GM23338 (cell line): ENCODE measurements at regions not wholly inside any gene's neighbourhood (a gene's known extent, or its start where the extent isn't known, plus 50 kb on each side); places are given as distances from the start of the nearest gene placed in this dataset.

Experiments
- ATAC-seq: fragments of 200-7000 bp; cut with Tn5 transposase; 3 replicates; pipeline ENCODE4 v1.9.1; 2020
- DNase-seq: peaks from one replicate; pipeline ENCODE4 v3.0.0-alpha.2; 2015; ENCODE audit warnings: low spot score
- H2AFZ ChIP-seq: fragments of 200-600 bp; sonication (generic); 2 replicates; pipeline ENCODE4 v1.8.0; 2016; ENCODE audit warnings: antibody characterized with exemption, mild to moderate bottlenecking, moderate library complexity
- H3F3A ChIP-seq: fragments of 200-600 bp; sonication (generic); replicated peaks from 2 replicates; pipeline ENCODE4 v1.8.0; 2017; ENCODE audit warnings: antibody characterized with exemption, mixed run types, low read depth
- H3K27ac ChIP-seq: fragments of 200-600 bp; sonication (generic); 2 replicates; pipeline ENCODE4 v1.6.1; 2016; ENCODE audit warnings: low read depth
- H3K27me3 ChIP-seq: fragments of 200-600 bp; sonication (generic); 2 replicates; pipeline ENCODE4 v1.8.0; 2016; ENCODE audit warnings: mild to moderate bottlenecking, mixed run types, moderate library complexity; ENCODE audit not compliant: insufficient read depth
- H3K36me3 ChIP-seq: fragments of 200-600 bp; sonication (generic); 2 replicates; pipeline ENCODE4 v1.8.0; 2016; ENCODE audit warnings: mild to moderate bottlenecking; ENCODE audit not compliant: insufficient read depth
- H3K4me1 ChIP-seq: fragments of 200-600 bp; sonication (generic); 2 replicates; pipeline ENCODE4 v1.8.0; 2016; ENCODE audit warnings: mild to moderate bottlenecking, moderate library complexity; ENCODE audit not compliant: insufficient read depth
- H3K4me2 ChIP-seq: fragments of 200-600 bp; sonication (generic); 2 replicates; pipeline ENCODE4 v1.7.1; 2017; ENCODE audit warnings: mixed run types
- H3K4me3 ChIP-seq: fragments of 200-600 bp; sonication (generic); 2 replicates; pipeline ENCODE4 v1.6.1; 2016; ENCODE audit warnings: mixed run types
- H3K79me2 ChIP-seq: fragments of 200-600 bp; sonication (generic); replicated peaks from 2 replicates; pipeline ENCODE4 v1.8.0; 2017; ENCODE audit warnings: mild to moderate bottlenecking; ENCODE audit not compliant: insufficient read depth
- H3K9me2 ChIP-seq: fragments of 200-600 bp; sonication (generic); 2 replicates; pipeline ENCODE4 v1.8.0; 2017; ENCODE audit not compliant: insufficient read depth
- H4K20me1 ChIP-seq: fragments of 200-600 bp; sonication (generic); replicated peaks from 2 replicates; pipeline ENCODE4 v1.8.0; 2017; ENCODE audit warnings: mild to moderate bottlenecking; ENCODE audit not compliant: insufficient read depth
- H3K27ac Mint-ChIP-seq: 2 replicates; pipeline ENCODE4 v1.8.0; 2020; ENCODE audit warnings: inconsistent platforms, mild to moderate bottlenecking, moderate library complexity, mixed read lengths
- H3K27me3 Mint-ChIP-seq: 3 replicates; pipeline ENCODE4 v1.8.0; 2022; ENCODE audit warnings: low read depth, mild to moderate bottlenecking, moderate library complexity, mixed read lengths, inconsistent platforms; ENCODE audit not compliant: insufficient read depth, poor library complexity
- H3K36me3 Mint-ChIP-seq: 3 replicates; pipeline ENCODE4 v1.8.0; 2021; ENCODE audit warnings: low read depth, mild to moderate bottlenecking, inconsistent platforms, moderate library complexity, mixed read lengths
- H3K4me1 Mint-ChIP-seq: 3 replicates; pipeline ENCODE4 v1.8.0; 2020; ENCODE audit warnings: mild to moderate bottlenecking, inconsistent platforms, mixed read lengths
- H3K4me3 Mint-ChIP-seq: 3 replicates; pipeline ENCODE4 v1.8.0; 2021; ENCODE audit warnings: moderate library complexity, mild to moderate bottlenecking, inconsistent platforms, mixed read lengths
- H3K9me3 Mint-ChIP-seq: 3 replicates; pipeline ENCODE4 v1.8.0; 2020; ENCODE audit warnings: moderate library complexity, mild to moderate bottlenecking, inconsistent platforms, mixed read lengths
- JUNB ChIP-seq: IDR thresholded peaks from one replicate; pipeline ENCODE4 v1.6.1; 2016; ENCODE audit warnings: antibody characterized with exemption; ENCODE audit not compliant: unreplicated experiment
- NANOG ChIP-seq: IDR thresholded peaks from 2 replicates; pipeline ENCODE4 v1.6.1; 2016; ENCODE audit warnings: antibody characterized with exemption, borderline replicate concordance
- STAT1 ChIP-seq: IDR thresholded peaks from one replicate; pipeline ENCODE4 v1.6.1; 2016; ENCODE audit warnings: antibody characterized with exemption; ENCODE audit not compliant: unreplicated experiment
- TF ChIP-seq, protein P1 (sequence below): fragments of 250-450 bp; sonication (Bioruptor Pico); IDR thresholded peaks from 2 replicates; pipeline ENCODE4 v1.5.0; 2020; ENCODE audit warnings: mild to moderate bottlenecking, moderate library complexity
- TF ChIP-seq, protein P2 (sequence below), 2 experiments: fragments of 200-600 bp in 1 of 2; sonication (generic) in 1 of 2; conservative IDR thresholded peaks; 2 replicates each; pipeline versions ENCODE4 v1.5.1 to v1.6.1; 2016 to 2017; ENCODE audit warnings: antibody characterized with exemption in 2 of 2, low read depth in 2 of 2, mild to moderate bottlenecking in 2 of 2, moderate library complexity in 1 of 2

- TF ChIP-seq, protein P1, sequence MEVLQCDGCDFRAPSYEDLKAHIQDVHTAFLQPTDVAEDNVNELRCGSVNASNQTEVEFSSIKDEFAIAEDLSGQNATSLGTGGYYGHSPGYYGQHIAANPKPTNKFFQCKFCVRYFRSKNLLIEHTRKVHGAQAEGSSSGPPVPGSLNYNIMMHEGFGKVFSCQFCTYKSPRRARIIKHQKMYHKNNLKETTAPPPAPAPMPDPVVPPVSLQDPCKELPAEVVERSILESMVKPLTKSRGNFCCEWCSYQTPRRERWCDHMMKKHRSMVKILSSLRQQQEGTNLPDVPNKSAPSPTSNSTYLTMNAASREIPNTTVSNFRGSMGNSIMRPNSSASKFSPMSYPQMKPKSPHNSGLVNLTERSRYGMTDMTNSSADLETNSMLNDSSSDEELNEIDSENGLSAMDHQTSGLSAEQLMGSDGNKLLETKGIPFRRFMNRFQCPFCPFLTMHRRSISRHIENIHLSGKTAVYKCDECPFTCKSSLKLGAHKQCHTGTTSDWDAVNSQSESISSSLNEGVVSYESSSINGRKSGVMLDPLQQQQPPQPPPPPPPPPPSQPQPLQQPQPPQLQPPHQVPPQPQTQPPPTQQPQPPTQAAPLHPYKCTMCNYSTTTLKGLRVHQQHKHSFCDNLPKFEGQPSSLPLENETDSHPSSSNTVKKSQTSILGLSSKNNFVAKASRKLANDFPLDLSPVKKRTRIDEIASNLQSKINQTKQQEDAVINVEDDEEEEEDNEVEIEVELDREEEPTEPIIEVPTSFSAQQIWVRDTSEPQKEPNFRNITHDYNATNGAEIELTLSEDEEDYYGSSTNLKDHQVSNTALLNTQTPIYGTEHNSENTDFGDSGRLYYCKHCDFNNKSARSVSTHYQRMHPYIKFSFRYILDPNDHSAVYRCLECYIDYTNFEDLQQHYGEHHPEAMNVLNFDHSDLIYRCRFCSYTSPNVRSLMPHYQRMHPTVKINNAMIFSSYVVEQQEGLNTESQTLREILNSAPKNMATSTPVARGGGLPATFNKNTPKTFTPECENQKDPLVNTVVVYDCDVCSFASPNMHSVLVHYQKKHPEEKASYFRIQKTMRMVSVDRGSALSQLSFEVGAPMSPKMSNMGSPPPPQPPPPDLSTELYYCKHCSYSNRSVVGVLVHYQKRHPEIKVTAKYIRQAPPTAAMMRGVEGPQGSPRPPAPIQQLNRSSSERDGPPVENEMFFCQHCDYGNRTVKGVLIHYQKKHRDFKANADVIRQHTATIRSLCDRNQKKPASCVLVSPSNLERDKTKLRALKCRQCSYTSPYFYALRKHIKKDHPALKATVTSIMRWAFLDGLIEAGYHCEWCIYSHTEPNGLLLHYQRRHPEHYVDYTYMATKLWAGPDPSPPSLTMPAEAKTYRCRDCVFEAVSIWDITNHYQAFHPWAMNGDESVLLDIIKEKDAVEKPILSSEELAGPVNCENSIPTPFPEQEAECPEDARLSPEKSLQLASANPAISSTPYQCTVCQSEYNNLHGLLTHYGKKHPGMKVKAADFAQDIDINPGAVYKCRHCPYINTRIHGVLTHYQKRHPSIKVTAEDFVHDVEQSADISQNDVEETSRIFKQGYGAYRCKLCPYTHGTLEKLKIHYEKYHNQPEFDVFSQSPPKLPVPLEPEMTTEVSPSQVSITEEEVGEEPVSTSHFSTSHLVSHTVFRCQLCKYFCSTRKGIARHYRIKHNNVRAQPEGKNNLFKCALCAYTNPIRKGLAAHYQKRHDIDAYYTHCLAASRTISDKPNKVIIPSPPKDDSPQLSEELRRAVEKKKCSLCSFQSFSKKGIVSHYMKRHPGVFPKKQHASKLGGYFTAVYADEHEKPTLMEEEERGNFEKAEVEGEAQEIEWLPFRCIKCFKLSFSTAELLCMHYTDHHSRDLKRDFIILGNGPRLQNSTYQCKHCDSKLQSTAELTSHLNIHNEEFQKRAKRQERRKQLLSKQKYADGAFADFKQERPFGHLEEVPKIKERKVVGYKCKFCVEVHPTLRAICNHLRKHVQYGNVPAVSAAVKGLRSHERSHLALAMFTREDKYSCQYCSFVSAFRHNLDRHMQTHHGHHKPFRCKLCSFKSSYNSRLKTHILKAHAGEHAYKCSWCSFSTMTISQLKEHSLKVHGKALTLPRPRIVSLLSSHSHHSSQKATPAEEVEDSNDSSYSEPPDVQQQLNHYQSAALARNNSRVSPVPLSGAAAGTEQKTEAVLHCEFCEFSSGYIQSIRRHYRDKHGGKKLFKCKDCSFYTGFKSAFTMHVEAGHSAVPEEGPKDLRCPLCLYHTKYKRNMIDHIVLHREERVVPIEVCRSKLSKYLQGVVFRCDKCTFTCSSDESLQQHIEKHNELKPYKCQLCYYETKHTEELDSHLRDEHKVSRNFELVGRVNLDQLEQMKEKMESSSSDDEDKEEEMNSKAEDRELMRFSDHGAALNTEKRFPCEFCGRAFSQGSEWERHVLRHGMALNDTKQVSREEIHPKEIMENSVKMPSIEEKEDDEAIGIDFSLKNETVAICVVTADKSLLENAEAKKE: no peak
Observed at GRCh38 chr13:73266640-73267180, 207.9 kb downstream of the KLF5 start (continued).

DNA sequence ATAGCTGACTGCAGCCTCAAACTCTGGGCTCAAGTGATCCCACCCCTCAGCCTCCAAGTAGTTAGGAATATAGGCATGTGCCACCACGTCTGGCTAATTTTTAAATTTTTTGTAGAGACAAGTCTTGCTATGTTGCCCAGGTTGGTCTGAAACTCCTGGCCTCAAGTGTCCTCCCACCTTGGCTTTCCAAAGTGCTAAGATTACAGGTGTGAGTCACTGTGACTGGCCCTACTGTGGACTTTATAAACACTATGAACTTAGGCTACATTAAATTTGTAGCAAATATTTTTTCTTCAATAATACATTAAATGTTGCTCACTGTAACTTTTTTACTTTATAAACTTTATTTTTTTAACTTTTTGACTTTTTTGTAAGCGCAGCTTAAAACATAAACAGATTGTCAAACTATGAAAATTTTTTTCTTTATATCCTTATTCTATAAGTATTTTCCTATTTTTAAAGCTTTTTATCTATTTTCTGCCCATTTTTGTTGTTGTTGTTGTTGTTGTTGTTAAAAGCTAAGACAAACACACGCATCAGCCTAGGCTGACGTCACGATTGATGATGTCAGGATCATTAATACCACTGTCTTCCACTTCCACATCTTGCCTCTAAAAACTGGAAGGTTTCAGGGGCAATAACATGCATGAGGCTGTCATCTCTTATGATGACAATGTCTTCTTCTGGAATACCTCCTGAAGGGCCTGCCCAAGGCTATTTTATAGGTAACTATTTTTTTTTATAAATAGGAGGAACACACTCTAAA, 204.2 kb downstream of the KLF5 start:
- Histone ChIP-seq H2AFZ (no peak overlapping the region), H4K20me1 (no peaks in the 10 kb centered on the region), H3F3A (no peaks in the 10 kb centered on the region), H3K36me3 (no peaks in the 10 kb centered on the region), H3K4me3 (no peak overlapping the region), H3K27me3 (no peaks in the 10 kb centered on the region), H3K27ac (no peak overlapping the region), H3K79me2 (no peaks in the 10 kb centered on the region), H3K4me1 (no peaks in the 10 kb centered on the region), H3K4me2 (no peak overlapping the region), H3K9me2 (no peaks in the 10 kb centered on the region; the same call in 1 of the 2 replicates)
- Mint-ChIP-seq H3K4me1 (peaks cover 4% of the 10 kb centered on the region; the same call in 2 of the 3 replicates), H3K36me3 (no peaks in the 10 kb centered on the region), H3K27me3 (peaks cover 1% of the 10 kb centered on the region), H3K9me3 (no peaks in the 10 kb centered on the region), H3K4me3 (no peak overlapping the region), H3K27ac (no peak overlapping the region)
- ATAC-seq (no peak), DNase-seq (no peak)
- TF ChIP-seq NANOG (no peak), JUNB (no peak), STAT1 (no peak)
- TF ChIP-seq, protein P1: no peak
- TF ChIP-seq, protein P2, sequence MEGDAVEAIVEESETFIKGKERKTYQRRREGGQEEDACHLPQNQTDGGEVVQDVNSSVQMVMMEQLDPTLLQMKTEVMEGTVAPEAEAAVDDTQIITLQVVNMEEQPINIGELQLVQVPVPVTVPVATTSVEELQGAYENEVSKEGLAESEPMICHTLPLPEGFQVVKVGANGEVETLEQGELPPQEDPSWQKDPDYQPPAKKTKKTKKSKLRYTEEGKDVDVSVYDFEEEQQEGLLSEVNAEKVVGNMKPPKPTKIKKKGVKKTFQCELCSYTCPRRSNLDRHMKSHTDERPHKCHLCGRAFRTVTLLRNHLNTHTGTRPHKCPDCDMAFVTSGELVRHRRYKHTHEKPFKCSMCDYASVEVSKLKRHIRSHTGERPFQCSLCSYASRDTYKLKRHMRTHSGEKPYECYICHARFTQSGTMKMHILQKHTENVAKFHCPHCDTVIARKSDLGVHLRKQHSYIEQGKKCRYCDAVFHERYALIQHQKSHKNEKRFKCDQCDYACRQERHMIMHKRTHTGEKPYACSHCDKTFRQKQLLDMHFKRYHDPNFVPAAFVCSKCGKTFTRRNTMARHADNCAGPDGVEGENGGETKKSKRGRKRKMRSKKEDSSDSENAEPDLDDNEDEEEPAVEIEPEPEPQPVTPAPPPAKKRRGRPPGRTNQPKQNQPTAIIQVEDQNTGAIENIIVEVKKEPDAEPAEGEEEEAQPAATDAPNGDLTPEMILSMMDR (conservative IDR thresholded peaks at IDR 0.05; ENCODE audit: low read depth in 2 of 2): no peak
